OCI-LY7 (cell line): ENCODE measurements at regions not wholly inside any gene's neighbourhood (a gene's known extent, or its start where the extent isn't known, plus 50 kb on each side); places are given as distances from the start of the nearest gene placed in this dataset.

Source experiments
- BruUV-seq: library from RNA; stranded (reverse); fragments of 400-500 nt; replicated peaks from 2 replicates; lab custom pipeline; 2021; lab: Mats Ljungman, UMichigan
- CTCF ChIA-PET: fragments of 300-600 bp; sonication (Branson Sonifier 250); formaldehyde crosslinking; loops from one replicate; lab custom pipeline; 2022; ENCODE audit warnings: antibody characterized with exemption; ENCODE audit not compliant: unreplicated experiment; lab: Charles Lee
- POLR2A ChIA-PET: fragments of 300-600 bp; sonication (Branson Sonifier 250); formaldehyde crosslinking; loops from one replicate; lab custom pipeline; 2022; ENCODE audit warnings: antibody characterized with exemption; lab: Charles Lee
- DNase-seq: peaks from one replicate; pipeline ENCODE4 v3.0.0-alpha.2; 2015; ENCODE audit warnings: low spot score
- H2AFZ ChIP-seq: fragments of 200-600 bp; sonication (generic), shearing (Covaris generic); 2 replicates; pipeline ENCODE4 v1.6.1; 2014; ENCODE audit warnings: mild to moderate bottlenecking, antibody characterized with exemption, low read length, moderate library complexity
- H3K27ac ChIP-seq: fragments of 200-600 bp; sonication (generic); 2 replicates; pipeline ENCODE4 v1.5.1; 2014; ENCODE audit warnings: mixed run types, low read depth, mild to moderate bottlenecking, moderate library complexity, low read length, inconsistent platforms; ENCODE audit not compliant: poor library complexity, severe bottlenecking
- H3K36me3 ChIP-seq: fragments of 200-600 bp; sonication (generic); 2 replicates; pipeline ENCODE4 v1.6.1; 2014; ENCODE audit warnings: mild to moderate bottlenecking, antibody characterized with exemption, low read length, moderate library complexity, mixed read lengths; ENCODE audit not compliant: insufficient read depth
- H3K4me1 ChIP-seq: fragments of 200-600 bp; sonication (generic); 2 replicates; pipeline ENCODE4 v1.5.1; 2014; ENCODE audit warnings: mild to moderate bottlenecking, low read length; ENCODE audit not compliant: insufficient read depth, poor library complexity, severe bottlenecking
- H3K4me2 ChIP-seq: fragments of 200-600 bp; sonication (generic); 2 replicates; pipeline ENCODE4 v1.6.1; 2014; ENCODE audit warnings: mild to moderate bottlenecking, low read length
- H3K4me3 ChIP-seq: fragments of 200-600 bp; sonication (generic); 2 replicates; pipeline ENCODE4 v1.5.1; 2014; ENCODE audit warnings: mild to moderate bottlenecking, low read depth, low read length; ENCODE audit not compliant: poor library complexity, severe bottlenecking
- H3K79me2 ChIP-seq: fragments of 200-600 bp; sonication (generic); 2 replicates; pipeline ENCODE4 v1.6.1; 2016; ENCODE audit warnings: low read depth, mild to moderate bottlenecking, low read length, moderate library complexity, mixed read lengths; ENCODE audit not compliant: insufficient read depth
- H3K9me2 ChIP-seq: fragments of 200-600 bp; sonication (generic); 2 replicates; pipeline ENCODE4 v1.6.1; 2016; ENCODE audit warnings: mild to moderate bottlenecking, low read length, mixed read lengths; ENCODE audit not compliant: insufficient read depth
- H3K9me3 ChIP-seq: fragments of 200-600 bp; sonication (generic); 2 replicates; pipeline ENCODE4 v1.6.1; 2014; ENCODE audit warnings: mild to moderate bottlenecking, mixed run types, low read length, mixed read lengths
- H4K20me1 ChIP-seq: fragments of 200-600 bp; sonication (generic); 2 replicates; pipeline ENCODE4 v1.6.1; 2014; ENCODE audit warnings: mild to moderate bottlenecking, antibody characterized with exemption, low read length, moderate library complexity, mixed read lengths; ENCODE audit not compliant: insufficient read depth
- EZH2phosphoT487 ChIP-seq: fragments of 200-600 bp; sonication (generic); IDR thresholded peaks from 2 replicates; pipeline ENCODE4 v1.6.1; 2018; ENCODE audit warnings: low read depth, borderline replicate concordance, mild to moderate bottlenecking, mixed run types, antibody characterized with exemption, low read length, moderate library complexity, mixed read lengths
- intact Hi-C: fragments of 100-400 bp; cut with micrococcal nuclease; formaldehyde crosslinking; loops from one replicate; pipeline ENCODE4 v1.10.0; 2022; ENCODE audit not compliant: unreplicated experiment
- TF ChIP-seq, protein P1 (sequence below): fragments of 200-600 bp; sonication (generic); conservative IDR thresholded peaks from 2 replicates; pipeline ENCODE4 v1.5.1; 2014; ENCODE audit warnings: mild to moderate bottlenecking, antibody characterized with exemption, low read length, moderate library complexity, mixed read lengths

DNA sequence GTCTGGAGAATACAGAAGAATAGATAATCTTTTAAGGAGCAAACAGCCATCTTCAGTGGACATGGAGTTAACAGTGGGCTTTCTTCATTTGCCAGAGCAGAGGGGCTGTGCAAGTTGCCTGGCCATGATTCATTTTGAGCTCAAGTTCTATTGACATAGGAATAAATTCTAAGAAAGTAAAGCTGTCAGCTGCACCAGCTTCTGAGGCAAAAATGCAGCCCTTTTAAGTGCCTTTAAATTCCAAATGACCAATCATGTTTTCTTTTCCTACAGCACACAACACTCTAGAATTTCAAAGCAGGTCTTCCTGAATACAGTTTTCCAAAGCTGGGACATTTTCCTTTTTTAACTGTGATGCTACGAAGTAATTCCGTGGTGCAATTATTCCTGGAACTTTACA lies 246.4 kb upstream of the NT5C1B start:
- no peaks in the 10 kb centered on the region for H3K9me3 ChIP-seq
- no peak overlapping the region for H2AFZ ChIP-seq
- no peaks in the 10 kb centered on the region for H4K20me1 ChIP-seq
- no peak overlapping the region for H3K4me3 ChIP-seq
- CTCF ChIA-PET, result no interaction called here
- no peak for DNase-seq
- H3K79me2 ChIP-seq, result no peaks in the 10 kb centered on the region
- no peaks in the 10 kb centered on the region for H3K9me2 ChIP-seq
- no peak overlapping the region for H3K27ac ChIP-seq
- BruUV-seq, result no TSS peak
- no peak overlapping the region for H3K4me2 ChIP-seq
- POLR2A ChIA-PET, result interaction anchor here (0.6 to 1.1 kb wide), 2 partner anchors 8 to 33 kb away, joined by 3 read pairs; no protein-coding TSS in a partner anchor
- intact Hi-C loops, result no loop called here
- TF ChIP-seq, protein P1, sequence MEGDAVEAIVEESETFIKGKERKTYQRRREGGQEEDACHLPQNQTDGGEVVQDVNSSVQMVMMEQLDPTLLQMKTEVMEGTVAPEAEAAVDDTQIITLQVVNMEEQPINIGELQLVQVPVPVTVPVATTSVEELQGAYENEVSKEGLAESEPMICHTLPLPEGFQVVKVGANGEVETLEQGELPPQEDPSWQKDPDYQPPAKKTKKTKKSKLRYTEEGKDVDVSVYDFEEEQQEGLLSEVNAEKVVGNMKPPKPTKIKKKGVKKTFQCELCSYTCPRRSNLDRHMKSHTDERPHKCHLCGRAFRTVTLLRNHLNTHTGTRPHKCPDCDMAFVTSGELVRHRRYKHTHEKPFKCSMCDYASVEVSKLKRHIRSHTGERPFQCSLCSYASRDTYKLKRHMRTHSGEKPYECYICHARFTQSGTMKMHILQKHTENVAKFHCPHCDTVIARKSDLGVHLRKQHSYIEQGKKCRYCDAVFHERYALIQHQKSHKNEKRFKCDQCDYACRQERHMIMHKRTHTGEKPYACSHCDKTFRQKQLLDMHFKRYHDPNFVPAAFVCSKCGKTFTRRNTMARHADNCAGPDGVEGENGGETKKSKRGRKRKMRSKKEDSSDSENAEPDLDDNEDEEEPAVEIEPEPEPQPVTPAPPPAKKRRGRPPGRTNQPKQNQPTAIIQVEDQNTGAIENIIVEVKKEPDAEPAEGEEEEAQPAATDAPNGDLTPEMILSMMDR, result no peak
- no peak for TF ChIP-seq EZH2phosphoT487
- no peaks in the 10 kb centered on the region for H3K36me3 ChIP-seq
- H3K4me1 ChIP-seq, result no peaks in the 10 kb centered on the region

DNA sequence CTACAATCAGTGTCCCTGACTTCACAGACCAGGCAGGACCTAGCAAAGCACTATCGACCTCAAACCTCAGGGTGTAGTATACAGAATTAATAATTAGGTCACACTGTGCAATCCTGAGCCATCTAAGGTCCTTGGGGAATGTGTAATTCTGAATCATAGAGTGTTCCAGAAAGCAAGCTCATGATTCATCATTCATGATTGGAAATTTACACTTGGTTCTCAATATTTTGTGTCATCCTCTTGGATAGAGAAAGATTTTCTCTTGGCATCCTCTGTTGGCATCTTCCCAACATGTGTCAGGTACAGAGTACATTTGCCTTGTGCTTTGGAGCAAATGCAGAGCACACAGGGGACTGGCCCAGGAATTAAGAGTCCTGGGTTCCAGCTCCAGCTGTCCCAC lies 245.0 kb upstream of the NT5C1B start:
- no peak overlapping the region for H3K27ac ChIP-seq
- no peak overlapping the region for H3K4me3 ChIP-seq
- no peak for TF ChIP-seq EZH2phosphoT487
- TF ChIP-seq, protein P1, result no peak
- intact Hi-C loops, result no loop called here
- BruUV-seq, result no TSS peak
- H3K4me1 ChIP-seq, result no peaks in the 10 kb centered on the region
- ChIA-PET CTCF (no interaction called here), POLR2A (interaction anchor here (1.0 to 1.1 kb wide), 2 partner anchors 20 to 42 kb away, joined by 3 read pairs; no protein-coding TSS in a partner anchor)
- no peak overlapping the region for H2AFZ ChIP-seq
- H3K36me3 ChIP-seq, result no peaks in the 10 kb centered on the region
- H4K20me1 ChIP-seq, result no peaks in the 10 kb centered on the region
- no peaks in the 10 kb centered on the region for H3K9me3 ChIP-seq
- no peaks in the 10 kb centered on the region for H3K9me2 ChIP-seq
- H3K79me2 ChIP-seq, result no peaks in the 10 kb centered on the region
- no peak for DNase-seq
- no peak overlapping the region for H3K4me2 ChIP-seq

DNA sequence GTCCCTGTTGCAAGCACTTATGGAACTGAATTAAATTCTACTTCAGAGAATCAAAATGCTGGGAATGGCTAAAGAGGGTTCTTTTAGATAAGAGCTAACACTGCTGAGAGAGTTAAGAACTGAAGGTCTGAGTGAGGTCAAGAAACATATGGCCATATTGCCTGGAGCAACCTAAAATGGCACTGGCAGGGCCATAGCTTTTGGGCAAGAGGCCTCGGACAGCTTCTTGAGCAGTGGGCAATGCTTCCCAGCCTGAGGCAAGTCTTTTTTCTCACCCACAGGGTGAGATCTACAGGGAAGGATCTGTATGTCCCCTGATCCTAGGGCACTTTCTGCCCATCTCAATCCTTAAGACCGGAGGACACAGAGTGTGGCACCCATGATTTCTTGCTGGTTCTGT lies 244.6 kb upstream of the NT5C1B start:
- Histone ChIP-seq H3K4me2 (no peak overlapping the region), H3K9me3 (no peaks in the 10 kb centered on the region), H3K36me3 (no peaks in the 10 kb centered on the region), H2AFZ (no peak overlapping the region), H3K4me1 (no peaks in the 10 kb centered on the region), H3K27ac (no peak overlapping the region), H3K9me2 (no peaks in the 10 kb centered on the region), H3K4me3 (no peak overlapping the region), H4K20me1 (no peaks in the 10 kb centered on the region), H3K79me2 (no peaks in the 10 kb centered on the region)
- DNase-seq, result no peak
- BruUV-seq, result no TSS peak
- TF ChIP-seq EZH2phosphoT487, result no peak
- TF ChIP-seq, protein P1, result no peak
- intact Hi-C loops, result no loop called here
- POLR2A ChIA-PET, result interaction anchor here (1.0 kb wide), 1 partner anchor 20 kb away, joined by 3 read pairs; no protein-coding TSS in a partner anchor
- CTCF ChIA-PET, result no interaction called here
